Mucosa of rectum (tissue), 2 donors: ENCODE measurements at regions not wholly inside any gene's neighbourhood (a gene's known extent, or its start where the extent isn't known, plus 50 kb on each side); places are given as distances from the start of the nearest gene placed in this dataset.
"Not testable (repeated sequence)": the region's sequence is repeated elsewhere in the genome, so short reads cannot be mapped to it uniquely, and the experiment has no call there.

Experiments used
- H3K27ac ChIP-seq, 2 donors: one replicate each; pipeline ENCODE4 v1.7.0; 2013; ENCODE audit warnings: inconsistent platforms in 2 of 2, low read depth in 2 of 2, low read length in 2 of 2
- H3K27me3 ChIP-seq, 2 donors: one replicate each; pipeline ENCODE4 v1.7.0; 2013; ENCODE audit warnings: low read length in 2 of 2; ENCODE audit not compliant: control insufficient read depth in 2 of 2, insufficient read depth in 2 of 2
- H3K36me3 ChIP-seq, 2 donors: one replicate each; pipeline ENCODE4 v1.7.0; 2013; ENCODE audit warnings: low read length in 2 of 2; ENCODE audit not compliant: control insufficient read depth in 2 of 2, insufficient read depth in 2 of 2
- H3K4me1 ChIP-seq, 2 donors: one replicate each; pipeline ENCODE4 v1.7.0; 2013; ENCODE audit warnings: low read length in 2 of 2, mild to moderate bottlenecking in 1 of 2; ENCODE audit not compliant: control insufficient read depth in 2 of 2, insufficient read depth in 2 of 2
- H3K4me3 ChIP-seq, 2 donors: one replicate each; pipeline ENCODE4 v1.7.0; 2013; ENCODE audit warnings: low read length in 2 of 2
- H3K9ac ChIP-seq, 2 donors: one replicate each; pipeline ENCODE4 v1.7.0; 2013; ENCODE audit warnings: low read length in 2 of 2, low read depth in 1 of 2, mild to moderate bottlenecking in 1 of 2
- H3K9me3 ChIP-seq, 2 donors: one replicate each; pipeline ENCODE4 v1.7.0; 2013; ENCODE audit warnings: low read length in 2 of 2; ENCODE audit not compliant: control insufficient read depth in 2 of 2
- donor health status: healthy.
- donor health status: Normal muscosa, but diverticular disease.

DNA sequence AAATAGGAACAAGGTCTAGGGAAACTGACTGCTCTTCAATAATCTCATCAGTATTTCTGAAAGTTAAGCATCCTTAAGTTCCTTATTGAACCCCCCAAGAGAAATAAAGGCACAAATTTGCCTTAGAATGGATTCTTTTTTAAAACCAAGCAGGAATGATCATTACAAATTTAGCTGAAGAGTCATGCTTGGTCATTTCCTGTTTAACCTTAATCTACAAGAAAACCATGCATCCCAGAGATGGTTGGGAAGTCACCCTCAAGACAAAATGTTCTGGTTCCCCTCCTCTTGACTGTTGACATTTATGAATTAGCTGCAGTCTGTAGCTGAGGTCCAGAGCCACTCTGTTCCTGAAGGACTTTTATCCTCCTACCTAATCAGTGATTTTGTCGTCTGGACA is 291.8 kb upstream of the G2E3 start:
- Histone ChIP-seq H3K27me3 (no peaks in the 10 kb centered on the region), H3K27ac (no peak overlapping the region), H3K36me3 (no peaks in the 10 kb centered on the region), H3K9me3 (no peaks in the 10 kb centered on the region), H3K9ac (no peak overlapping the region), H3K4me1 (no peaks in the 10 kb centered on the region), H3K4me3 (no peak overlapping the region)

- H3K36me3 ChIP-seq = no peaks in the 10 kb centered on the region
- no peaks in the 10 kb centered on the region for H3K9me3 ChIP-seq
- H3K27me3 ChIP-seq = no peaks in the 10 kb centered on the region
- H3K4me1 ChIP-seq = no peaks in the 10 kb centered on the region
- H3K27ac ChIP-seq = no peak overlapping the region
- H3K4me3 ChIP-seq = peak overlapping the region in 1 of 2 donors; percentile 34
- no peak overlapping the region for H3K9ac ChIP-seq
Measured at GRCh38 chr14:30270200-30271161, 288.5 kb upstream of the G2E3 start.

- no peak overlapping the region for H3K4me3 ChIP-seq
- no peak overlapping the region for H3K27ac ChIP-seq
- H3K4me1 ChIP-seq = no peaks in the 10 kb centered on the region
- no peak overlapping the region for H3K9ac ChIP-seq
- H3K36me3 ChIP-seq = no peaks in the 10 kb centered on the region
- H3K9me3 ChIP-seq = no peaks in the 10 kb centered on the region
- no peaks in the 10 kb centered on the region for H3K27me3 ChIP-seq
Measured at GRCh38 chr14:30271811-30272323, 287.1 kb upstream of the G2E3 start.

DNA sequence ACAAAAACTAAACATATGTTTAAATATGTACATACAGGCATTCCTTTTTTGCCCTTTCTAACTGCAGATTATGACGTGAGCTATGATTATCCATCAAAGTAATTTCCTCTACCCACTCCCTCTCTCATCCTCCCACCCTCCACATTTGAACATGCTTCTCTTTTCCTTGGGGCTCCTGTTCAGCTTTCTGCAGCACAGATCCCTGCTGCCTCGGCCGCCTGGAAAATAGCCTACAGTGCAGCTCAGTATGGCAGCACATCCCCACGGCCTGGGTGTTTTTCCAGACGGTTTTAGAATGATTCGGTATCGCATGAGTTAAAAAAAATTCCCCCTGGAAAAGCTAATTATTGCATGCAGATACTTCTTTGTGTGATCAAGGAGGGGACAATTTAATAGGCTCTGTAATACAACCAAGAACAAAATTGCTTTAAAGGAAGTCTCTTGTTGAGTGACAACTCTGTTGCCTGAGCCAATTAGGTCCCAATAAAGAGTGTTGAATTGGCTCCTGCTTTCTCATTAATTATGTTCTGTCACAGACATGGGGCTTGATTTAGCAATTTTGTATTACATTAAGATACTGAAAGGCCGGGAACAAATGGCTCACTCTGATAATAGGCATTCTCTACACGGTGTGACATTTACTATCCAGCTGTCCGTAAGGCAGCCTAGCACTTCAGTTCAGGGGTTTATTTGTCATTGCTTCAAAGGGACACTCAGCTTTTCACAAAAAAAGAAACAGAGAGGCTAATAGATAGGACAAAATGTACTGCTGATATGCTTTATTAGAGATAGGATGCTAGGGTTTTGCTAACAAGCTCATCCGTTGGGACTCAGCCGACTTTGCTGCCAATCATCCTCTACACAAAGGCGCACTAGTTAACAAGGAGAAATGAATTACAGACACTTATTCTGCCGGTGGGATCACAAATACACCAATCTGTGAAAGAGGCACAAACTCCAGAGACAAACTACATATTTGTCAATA is 285.8 kb upstream of the G2E3 start:
- no peak overlapping the region for H3K27ac ChIP-seq
- no peaks in the 10 kb centered on the region for H3K27me3 ChIP-seq
- no peaks in the 10 kb centered on the region for H3K9me3 ChIP-seq
- no peaks in the 10 kb centered on the region for H3K36me3 ChIP-seq
- H3K4me1 ChIP-seq = no peaks in the 10 kb centered on the region
- H3K4me3 ChIP-seq = no peak overlapping the region
- H3K9ac ChIP-seq = no peak overlapping the region

- Histone ChIP-seq H3K9ac (no peak overlapping the region), H3K36me3 (no peaks in the 10 kb centered on the region), H3K9me3 (no peaks in the 10 kb centered on the region), H3K4me1 (no peaks in the 10 kb centered on the region), H3K4me3 (no peak overlapping the region), H3K27ac (no peak overlapping the region), H3K27me3 (no peaks in the 10 kb centered on the region)
Measured at GRCh38 chr14:30275604-30276003, 283.4 kb upstream of the G2E3 start.

GRCh38 chr14:30277268-30277667 is 281.7 kb upstream of the G2E3 start:
- Histone ChIP-seq H3K9ac (no peak overlapping the region), H3K36me3 (no peaks in the 10 kb centered on the region), H3K9me3 (no peaks in the 10 kb centered on the region), H3K4me3 (no peak overlapping the region), H3K27ac (no peak overlapping the region), H3K4me1 (no peaks in the 10 kb centered on the region), H3K27me3 (no peaks in the 10 kb centered on the region)

- H3K27ac ChIP-seq, H3K36me3 ChIP-seq, H3K27me3 ChIP-seq, H3K4me1 ChIP-seq, H3K9me3 ChIP-seq, H3K4me3 ChIP-seq, H3K9ac ChIP-seq: not testable (repeated sequence)
Measured at GRCh38 chr14:30278856-30279255, 280.1 kb upstream of the G2E3 start.

DNA sequence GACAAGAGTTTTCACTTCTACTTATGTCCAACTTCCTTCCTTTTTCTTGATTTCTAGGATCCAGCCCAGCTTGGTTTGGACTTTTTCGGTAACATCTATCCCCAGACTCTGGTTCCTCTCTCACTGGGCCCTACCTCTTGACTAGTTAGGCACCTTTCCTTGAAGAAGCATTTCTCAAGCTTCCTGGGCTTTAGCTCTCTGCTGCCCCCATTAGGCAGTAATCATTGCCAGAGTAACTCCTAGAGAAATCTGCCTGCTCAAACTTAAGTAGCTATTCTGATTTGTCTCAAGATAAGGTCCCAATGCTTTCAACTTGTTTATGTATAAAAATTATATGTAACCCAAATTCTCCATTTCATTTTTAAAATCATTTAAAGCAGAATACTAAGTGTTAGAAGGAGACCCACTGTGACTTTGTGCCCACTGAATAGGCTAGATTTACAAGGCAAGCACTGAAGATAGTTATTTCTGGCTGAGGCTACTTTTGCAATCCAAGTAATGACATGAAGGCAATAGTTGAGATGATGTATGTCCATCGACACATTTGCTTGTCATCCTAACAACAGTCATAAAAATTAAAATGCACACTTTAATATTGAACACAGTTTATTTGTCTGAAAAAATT is 275.0 kb upstream of the G2E3 start:
- Histone ChIP-seq H3K9ac (no peak overlapping the region), H3K27ac (no peak overlapping the region), H3K4me3 (no peak overlapping the region), H3K9me3 (no peaks in the 10 kb centered on the region), H3K27me3 (no peaks in the 10 kb centered on the region), H3K4me1 (no peaks in the 10 kb centered on the region), H3K36me3 (no peaks in the 10 kb centered on the region)

DNA sequence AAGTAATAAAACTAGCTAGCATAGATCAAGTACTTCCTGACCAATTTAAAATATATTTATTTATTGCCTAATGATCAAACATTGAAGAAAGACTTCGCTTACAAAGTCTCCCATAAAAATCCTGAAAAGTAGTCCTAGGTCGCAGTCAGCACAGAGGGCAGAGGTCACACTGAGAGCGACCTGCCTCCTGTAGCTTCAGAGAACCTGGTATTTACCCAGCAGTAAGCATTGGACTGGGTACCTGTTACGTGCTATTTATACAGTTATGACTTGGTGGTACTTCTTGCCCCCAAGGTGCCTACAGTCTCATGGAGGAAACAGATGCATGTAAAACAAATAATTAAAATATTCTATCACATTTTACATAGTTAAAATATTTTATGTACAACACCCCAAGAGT is 274.1 kb upstream of the G2E3 start:
- no peaks in the 10 kb centered on the region for H3K9me3 ChIP-seq
- H3K27me3 ChIP-seq = no peaks in the 10 kb centered on the region
- no peak overlapping the region for H3K4me3 ChIP-seq
- H3K36me3 ChIP-seq = no peaks in the 10 kb centered on the region
- no peak overlapping the region for H3K27ac ChIP-seq
- no peak overlapping the region for H3K9ac ChIP-seq
- no peaks in the 10 kb centered on the region for H3K4me1 ChIP-seq
